SK-N-MC (cell line): ENCODE measurements at regions not wholly inside any gene's neighbourhood (a gene's known extent, or its start where the extent isn't known, plus 50 kb on each side); places are given as distances from the start of the nearest gene placed in this dataset.

Source experiments
- FOXP2 ChIP-seq: optimal IDR thresholded peaks from 2 replicates; pipeline ENCODE3; 2011; ENCODE audit warnings: mild to moderate bottlenecking, moderate library complexity; ENCODE audit not compliant: insufficient read depth; ENCODE audit errors: extremely low read length, control extremely low read depth
- POLR2AphosphoS5 ChIP-seq: IDR thresholded peaks from 2 replicates; pipeline ENCODE4 v1.6.1; 2012; ENCODE audit warnings: mild to moderate bottlenecking, low read depth, low read length, borderline replicate concordance

DNA sequence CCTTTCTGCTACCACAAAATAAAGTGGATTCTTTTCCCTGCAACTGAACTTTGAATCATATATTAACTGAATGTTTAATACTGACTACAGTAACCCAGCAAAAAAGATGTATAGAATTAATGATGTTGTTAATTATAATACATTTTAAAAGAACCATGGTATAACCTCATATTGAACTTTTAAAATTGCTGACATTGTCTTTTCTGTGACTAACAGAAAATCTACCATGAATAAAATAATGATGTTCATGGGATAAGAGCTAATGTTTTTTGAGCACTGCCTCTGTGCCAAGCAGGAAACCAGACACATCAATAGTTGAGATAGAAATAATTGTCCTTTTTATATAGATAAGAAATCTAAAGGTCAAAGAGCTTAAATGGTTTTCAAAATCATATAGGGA is 691.9 kb downstream of the PDHA2 start:
- TF ChIP-seq POLR2AphosphoS5 = no peak
- no peak for TF ChIP-seq FOXP2
